Stimulated activated CD8-positive, alpha-beta memory T cell treated with anti-CD3 and anti-CD28 coated beads, Interleukin-15, amount 100 ng/mL, for 4 hours (primary cell): ENCODE measurements at regions not wholly inside any gene's neighbourhood (a gene's known extent, or its start where the extent isn't known, plus 50 kb on each side); places are given as distances from the start of the nearest gene placed in this dataset.

Experiments
- DNase-seq, 2 donors: peaks; one replicate each; pipeline ENCODE4 v3.0.0-alpha.2; 2020; ENCODE audit warnings: low read depth in 2 of 2

DNA sequence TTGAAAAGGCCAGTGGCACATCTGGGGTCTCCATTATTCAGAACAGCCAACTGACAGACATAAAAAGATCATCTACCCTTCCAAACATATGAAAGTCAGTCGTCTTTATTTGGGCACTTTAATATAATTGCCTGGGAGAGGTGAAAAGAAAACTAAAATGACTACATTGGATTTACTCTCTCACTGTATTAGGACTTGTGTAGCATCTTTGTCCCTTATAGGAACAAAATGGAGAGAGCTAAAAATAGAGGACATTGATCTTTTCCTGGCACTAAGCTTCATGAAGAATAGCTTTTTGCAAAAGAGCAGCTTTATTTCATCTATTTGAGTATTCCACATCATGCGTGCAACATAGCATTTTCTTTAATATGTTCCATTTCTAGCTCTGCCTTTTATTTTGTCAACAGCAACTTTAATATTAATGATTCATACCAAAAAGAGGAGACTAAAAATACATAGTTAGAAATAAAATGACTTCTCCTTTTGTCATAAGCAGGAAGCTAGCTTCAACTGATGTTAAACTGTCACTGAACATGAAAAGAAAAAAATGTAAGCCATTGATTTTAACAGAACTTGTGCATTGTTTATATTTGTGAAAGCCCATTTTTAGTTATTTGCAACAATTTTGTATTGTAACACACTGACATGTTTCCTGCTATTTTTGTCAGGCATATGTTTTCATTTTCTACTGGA is 254.6 kb downstream of the SEC23A start:
- DNase-seq: no peak

DNA sequence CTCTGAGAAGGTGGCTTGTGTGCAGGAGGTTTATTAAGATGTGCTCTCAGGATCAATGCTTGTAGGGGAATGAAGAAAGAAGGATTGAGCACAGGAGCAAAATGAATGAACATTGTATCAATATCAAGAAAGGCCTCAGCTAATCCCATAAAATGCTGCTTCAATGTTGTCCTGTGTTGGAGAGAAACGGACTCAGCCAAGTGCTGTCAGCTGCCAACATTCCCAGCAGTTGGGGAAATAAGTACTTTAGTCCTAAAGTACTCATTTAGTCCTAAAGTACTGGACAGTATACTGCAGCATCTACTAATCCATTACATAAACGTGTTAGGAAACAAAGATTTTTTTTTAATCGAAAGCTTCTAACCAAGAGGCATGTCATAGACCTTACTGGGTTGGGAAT is 255.9 kb downstream of the SEC23A start:
- DNase-seq: no peak

DNA sequence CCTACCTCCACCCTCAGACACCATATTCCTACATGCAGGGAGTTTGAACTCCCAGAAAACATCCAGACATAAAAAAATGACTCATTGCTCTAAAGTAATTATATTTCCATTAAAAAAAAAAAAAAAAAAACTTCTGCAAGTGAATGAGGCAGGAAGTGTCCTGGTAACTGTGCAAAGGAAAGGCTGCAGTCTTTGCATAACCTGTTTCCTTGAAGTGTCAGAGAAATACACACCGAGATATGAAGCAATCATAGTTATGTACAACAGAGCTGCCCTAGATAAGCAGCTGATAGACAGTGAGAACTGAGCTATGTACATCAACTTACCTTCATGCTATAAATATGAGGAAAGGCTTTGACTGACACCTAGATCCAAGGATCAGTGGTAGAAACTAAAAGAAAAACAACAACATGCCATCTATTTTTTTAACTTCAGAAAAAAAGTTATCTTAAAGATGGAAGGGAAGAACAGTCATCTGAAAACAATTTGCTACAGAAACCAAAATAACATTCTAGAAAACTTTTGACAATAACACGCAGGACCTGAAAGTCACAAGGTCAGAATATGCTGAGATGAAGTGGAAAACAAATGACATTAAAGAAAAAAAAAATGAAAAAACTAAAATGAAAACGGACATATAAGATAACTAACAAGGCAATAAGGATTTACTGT is 263.2 kb downstream of the SEC23A start:
- DNase-seq: no peak

DNA sequence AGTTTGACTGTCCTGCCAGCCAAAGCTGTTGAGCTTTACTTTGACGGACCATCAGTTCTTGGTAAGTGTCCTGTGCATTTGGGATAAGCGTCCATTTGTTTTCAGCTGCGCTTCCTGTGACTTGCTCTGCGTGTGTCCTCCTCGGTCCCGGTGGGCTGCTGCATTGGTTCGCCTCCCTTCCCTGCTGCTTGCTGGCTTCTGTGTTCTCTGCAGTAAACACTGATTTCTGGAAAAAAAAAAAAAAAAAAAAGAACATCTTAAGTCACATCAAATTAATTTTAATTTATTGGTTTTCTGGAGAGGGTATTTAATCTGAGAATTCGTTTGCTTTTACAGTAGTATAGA is 264.1 kb downstream of the SEC23A start:
- no peak for DNase-seq

DNA sequence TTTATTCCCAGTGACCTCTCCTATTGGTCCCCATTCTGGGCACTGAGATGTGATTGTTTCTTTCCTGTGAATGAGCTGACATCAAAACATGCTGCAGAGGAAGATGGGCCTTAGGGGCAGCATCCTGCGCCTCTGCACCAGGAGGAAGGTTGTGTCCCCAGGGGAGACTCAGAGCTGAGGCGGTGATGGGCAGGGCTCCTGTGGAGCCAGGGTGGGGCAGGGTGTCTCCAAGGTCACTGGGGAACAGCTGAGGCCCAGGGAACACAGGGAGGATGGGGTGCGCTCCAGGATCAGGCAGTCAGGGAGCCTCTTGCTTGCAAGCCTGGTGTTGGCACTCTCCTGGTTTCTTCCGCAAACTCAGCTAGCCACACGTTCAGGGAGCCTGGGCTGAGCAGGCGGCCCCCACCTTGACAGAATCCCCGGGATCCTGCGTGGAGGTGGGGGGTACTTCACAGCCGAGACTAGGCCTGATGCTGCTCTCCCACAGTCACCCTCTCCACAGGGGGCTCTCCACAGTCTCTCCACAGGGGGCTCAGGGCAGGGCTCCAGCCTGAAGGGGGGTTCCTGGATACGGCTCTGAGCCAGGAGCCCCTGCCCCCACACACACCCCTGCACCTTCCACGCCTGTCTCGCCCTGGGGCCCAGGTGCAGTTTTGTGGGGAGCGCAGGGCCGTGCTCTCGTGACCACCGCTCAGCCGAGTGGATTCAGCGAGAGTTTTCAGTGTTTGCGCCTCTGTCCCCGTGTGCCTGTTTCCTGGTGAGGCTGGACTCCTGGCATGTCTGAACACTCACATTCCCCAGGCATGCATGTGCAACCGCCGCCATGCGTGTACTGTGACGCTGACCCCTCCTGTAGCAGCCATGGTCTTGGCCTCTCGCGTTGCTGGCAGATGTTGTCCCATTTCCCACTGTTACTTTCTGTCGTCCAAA is 264.7 kb downstream of the SEC23A start:
- no peak for DNase-seq

DNA sequence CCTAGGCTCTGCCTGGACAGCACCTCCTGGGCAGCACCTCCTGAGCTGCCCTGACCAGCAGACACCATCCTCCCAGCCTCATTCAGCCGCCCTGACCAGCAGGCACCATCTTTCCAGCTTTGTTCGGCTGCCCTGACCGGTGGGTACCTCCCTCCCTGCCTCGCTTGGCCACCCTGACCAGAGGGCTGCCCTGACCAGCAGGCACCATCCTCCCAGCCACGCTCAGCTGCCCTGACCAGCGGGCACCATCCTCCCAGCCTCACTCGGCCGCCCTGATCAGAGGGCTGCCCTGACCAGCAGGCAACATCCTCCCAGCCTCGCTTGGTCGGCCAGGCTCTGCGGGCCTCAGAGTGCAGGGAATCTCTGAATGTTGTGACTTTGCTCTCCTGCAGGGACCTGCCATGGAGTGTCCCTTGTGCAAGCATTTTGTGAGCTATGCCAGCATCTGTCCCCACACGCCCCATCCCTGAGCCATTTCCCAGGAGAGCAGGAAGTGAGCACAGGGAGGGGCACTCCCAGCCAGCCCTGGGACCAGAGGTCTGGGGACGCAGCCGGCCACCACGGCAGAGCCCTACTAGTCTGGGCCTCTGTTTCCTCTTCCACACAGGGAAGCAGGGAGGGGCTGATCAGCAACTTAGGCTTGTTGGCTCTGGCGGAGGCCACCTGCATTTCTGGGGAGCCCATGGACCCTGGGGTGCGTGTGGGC is 265.5 kb downstream of the SEC23A start:
- DNase-seq: no peak

DNA sequence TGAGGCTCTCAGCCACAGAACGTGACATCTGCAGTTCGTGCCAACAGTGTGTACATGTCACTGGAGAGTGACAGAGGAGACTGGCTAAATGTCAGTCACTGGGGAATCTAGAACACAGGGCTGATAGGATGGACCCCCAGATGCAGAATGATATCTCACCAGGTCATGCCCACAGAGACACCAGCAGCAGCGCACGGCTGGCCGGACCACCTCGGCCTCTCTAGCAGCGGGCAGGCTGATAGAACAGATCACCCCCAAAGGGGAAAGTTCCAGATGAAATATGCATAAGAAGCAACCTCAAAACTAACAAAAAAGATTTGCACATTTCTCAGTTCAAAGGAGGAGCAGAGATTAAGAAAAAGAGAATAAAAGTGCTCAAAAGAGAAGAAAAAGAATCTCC is 266.5 kb downstream of the SEC23A start:
- no peak for DNase-seq

DNA sequence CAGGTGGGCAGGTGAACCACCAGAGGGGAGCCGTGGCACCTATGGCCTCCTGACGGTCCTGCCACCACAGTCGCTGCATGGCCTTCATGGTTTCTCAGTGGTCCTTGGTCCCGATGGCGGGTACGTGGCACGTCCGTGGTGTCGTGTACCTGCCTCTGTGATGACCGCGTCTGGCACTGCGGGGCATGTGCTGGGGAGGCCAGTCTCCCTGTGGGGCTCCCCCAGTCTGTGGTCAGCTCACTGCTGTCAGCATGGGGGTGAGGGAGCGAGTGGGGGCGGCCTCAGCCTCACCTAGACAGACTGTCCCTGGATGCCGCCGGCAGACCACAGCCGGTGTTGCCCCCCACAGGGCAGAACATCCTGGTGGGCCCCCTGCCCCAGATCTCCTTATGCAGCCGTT is 267.2 kb downstream of the SEC23A start:
- DNase-seq: no peak

DNA sequence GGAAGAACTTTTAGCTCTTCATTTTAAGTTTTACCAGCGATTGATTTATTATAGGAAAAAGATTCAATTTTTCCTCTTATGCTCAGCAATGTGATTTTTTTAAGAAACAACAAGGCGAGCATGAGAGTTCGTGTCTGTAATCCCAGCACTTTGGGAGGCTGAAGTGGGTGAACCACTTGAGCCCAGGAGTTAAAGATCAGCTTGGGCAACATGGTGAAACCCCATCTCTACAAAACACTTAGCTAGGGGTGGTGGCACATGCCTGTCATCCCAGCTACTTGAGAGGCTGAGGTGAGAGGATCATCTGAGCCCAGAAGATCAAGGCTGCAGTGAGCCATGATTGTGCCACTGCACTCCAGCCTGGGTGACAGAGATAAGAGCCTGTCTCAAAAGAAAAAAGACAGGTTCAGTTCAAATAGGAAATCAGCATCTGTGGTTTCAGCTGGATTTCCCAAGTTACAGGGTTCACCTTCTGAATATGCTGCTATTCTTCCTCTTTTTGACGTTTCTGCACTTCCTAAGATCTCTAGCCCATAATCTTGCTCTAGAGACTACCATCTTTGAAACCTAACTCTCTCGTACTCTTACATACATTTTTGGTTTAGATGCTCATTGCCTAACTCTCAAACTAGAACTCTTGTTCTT is 274.7 kb downstream of the SEC23A start:
- DNase-seq: no peak

DNA sequence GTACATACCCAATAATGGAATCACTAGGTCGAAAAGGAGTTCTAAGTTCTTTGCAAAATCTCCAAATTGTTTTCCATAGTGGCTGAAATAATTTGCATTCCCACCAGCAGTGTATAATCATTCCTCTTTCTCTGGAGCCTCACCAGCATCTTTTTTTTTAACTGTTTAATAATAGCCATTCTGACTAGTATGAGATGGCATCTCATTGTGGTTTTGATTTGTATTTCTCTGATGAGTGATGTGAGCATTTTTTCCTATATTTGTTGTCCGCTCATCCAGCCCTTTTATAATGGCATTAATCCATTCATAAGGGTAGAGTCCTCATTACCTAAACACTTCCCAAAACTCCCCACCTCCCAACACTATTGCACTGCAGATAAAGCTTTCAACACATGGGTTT is 278.3 kb downstream of the SEC23A start:
- no peak for DNase-seq

DNA sequence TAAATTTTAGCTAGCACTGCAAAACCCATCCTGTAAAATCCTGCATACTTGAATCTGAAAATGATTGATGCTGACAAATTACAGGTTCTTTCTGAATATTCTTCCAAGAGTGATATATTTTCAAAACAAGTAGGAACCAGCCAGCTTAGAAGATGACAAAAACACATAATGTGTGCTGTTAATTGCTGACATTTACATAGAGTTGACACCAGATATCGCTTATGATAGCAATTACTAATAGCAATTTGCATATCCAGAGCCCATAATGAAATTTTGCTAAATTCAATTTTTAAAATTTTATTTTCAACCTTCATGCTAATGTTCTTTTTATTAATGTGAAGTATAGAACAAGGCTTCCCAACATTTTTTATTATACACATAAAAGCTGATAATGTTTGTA is 284.5 kb downstream of the SEC23A start:
- DNase-seq: no peak

DNA sequence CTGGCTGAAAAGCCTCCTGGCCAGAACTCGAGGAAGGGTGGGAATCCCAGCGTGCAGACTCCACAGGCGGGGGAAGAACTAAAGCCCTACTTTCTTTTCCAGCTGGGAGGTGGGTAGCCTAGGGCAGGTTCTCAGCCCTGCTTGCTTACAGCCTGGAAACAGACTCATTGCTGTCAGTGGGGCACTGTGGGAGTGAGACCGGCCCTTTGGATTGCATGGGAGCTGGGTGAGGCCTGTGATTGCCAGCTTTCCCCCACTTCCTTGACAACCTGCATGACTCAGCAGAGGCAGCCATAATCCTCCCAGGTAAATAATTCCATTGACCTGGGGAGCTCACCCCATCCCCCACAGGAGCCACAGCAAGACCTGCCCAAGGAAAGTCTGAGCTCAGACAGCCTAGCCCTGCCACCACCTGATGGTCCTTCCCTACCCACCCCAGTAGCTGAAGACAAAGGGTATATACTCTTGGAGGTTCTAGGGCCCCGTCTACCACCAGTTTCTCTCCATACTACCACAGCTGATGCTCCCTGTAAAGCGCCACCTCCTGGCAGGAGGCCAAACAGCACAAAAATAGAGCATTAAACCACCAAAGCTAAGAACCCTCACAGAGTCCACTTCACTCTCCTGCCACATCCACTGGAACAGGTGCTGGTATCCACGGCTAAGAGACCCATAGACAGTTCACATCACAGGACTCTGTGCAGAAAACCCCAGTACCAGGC is 294.1 kb downstream of the SEC23A start:
- no peak for DNase-seq

DNA sequence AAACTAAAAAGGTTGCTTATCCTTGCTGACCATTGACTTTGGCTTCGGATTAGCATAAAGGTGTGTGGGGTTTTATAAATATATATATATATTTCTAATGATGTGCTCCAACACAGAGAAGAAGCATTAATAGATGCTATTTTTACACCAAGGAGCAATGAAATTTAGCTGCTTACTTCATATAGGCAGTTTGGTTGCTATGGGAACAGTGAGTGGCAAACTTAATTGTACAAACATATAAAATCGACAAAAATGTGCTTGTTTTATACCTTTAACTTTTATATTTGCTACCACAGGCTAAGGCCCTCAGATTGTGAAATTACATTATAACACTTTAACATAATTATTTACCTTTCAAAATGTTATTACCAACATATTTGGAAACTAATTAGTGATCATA is 303.4 kb downstream of the SEC23A start:
- no peak for DNase-seq

DNA sequence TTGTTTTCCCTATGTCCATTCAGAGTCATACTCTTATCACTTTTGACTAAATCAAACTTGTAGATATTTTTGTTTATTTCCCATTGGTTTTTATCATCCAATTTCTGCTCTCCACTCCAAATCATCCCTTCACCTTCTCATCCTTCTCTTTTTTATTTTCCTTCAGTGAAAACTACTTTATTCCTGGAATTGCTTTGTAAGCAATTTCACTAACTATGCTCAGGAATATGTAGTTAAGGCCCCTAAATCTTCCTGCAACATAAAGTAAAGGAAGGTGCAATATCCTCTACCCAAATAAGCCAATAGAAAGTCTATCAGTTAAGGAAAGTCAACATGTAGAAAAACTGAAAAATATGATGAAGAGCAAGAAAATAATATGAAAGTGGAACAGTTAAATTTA is 308.4 kb downstream of the SEC23A start:
- DNase-seq: no peak

DNA sequence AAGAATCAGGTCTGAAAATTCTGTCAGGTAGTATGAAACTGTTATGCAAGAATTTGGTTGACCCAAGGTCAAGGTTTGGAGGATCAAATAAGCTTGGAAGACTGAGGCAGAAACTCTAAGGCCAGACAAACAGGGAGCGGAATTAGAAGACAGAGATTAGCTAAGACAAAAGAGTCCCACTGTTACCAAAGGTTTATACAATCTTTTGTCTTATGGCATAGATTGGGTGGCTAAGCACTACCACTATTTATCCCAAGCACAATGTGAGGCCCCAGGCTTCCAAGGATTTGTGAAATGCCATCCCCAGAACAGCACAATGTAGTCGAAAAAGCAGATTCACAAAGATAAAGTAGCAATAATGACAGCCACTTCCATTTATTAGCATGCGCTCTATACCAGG is 311.2 kb downstream of the SEC23A start:
- DNase-seq: no peak

DNA sequence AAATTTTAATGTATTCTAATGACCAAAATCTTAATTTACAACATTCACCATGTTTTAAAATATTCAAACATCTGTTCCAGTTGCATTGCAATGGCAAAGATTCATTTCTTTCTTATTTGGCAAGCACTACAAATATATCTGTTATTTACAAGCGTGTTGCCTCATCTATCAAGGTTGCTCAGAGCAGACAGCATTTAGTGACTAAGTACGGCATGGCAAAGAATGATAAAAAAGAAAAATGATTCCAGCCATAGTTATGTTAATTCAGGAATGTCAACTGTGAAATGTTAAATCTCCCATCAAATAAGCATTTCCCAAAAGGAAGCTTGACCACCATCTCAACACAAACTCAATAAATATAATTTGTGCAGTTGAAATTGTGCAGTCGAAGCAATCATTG is 312.1 kb downstream of the SEC23A start:
- DNase-seq: no peak

DNA sequence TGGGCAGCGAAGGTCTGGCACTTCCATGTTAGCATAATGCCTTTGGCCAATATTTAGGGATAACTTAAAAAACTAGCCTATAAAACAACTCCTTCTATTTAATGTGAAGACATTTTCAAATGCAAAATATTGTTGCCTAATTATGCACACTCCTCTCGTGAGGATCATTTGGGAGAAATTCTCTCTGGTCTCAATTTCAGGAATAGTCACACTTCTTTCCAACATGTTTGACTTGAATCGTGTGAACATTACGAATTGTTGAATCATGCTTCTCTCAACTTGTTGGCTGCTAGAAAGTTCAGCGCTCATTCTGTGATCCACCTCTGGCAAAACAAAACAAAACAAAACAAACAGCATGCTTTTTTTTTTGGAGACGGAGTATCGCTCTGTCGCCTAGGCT is 313.2 kb downstream of the SEC23A start:
- no peak for DNase-seq

DNA sequence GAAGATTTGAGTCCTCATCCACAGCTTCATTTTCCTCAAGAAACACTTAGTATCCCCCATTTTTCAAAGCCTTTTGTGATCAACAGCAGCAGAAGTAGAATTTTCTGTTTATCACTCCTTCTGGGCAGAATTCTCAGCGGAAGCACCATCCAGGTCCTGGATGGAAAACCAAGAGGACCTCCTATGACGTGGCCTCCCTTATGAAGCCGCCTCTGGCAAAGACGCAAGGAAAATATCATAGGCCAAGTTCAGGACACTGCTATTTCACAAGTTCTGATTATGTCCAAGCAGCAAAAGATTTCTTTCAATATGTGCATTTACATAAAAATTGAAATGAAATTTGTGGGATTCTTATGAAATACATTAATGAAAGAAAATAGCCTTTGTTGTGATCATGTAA is 315.0 kb downstream of the SEC23A start:
- DNase-seq: no peak

DNA sequence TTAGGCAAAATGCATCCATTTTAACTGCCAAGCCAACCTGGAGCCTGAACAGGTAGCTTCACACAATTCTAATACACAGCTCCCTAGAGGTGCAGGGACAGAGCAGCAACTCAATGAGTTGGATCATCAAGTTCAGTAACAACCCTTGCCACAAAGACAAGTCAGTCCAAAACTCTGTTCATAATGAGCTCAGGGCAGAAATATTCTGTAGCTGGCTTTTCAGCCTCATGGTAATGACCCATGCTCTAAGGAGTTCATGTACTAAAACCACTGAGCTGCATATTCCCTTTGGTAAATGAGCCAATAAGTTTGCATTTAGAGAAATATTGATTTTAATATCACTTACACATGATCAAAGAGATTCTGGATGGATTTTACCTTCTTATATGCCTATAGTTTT is 316.1 kb downstream of the SEC23A start:
- DNase-seq: no peak

DNA sequence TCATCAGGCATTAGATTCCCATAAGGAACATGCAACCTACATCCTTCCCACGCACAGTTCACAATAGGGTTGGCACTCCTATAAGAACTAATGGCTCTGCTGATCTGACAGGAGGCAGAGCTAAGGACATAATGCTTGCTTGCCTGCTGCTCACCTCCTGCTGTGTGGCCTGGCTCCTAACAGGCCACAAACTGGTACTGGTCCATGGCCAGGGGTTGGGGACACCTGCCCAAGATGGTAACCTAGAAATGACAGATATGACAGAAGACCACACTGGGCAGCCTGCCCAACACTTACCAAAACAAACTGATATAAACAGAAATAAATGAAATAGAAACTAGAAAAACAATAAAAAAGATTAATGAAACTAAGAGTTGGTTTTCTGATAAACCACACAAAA is 325.6 kb downstream of the SEC23A start:
- DNase-seq: no peak

DNA sequence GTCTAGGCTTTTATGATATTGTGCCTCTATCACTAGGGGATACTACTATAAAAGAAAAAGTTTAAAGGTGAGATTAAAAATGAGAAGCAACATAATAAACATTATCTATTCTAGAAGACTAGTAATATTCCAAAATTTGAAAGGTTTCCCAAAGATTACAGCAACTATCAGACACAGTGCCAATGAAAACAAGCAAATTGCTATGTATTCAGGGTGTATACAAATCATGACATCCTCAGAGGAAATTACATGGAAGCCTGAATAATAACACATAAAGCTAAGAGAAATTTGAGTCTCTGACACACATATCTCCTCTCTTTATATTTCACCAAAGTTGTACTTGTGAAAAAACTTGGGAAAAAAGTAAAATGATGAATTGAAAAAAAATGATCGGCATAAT is 327.0 kb downstream of the SEC23A start:
- DNase-seq: no peak
